NCI-H1694 treated with DMSO at 0.1 percent for 48 hours (cell line): ENCODE measurements at regions not wholly inside any gene's neighbourhood (a gene's known extent, or its start where the extent isn't known, plus 50 kb on each side); places are given as distances from the start of the nearest gene placed in this dataset.

Experiments used
- DNase-seq: peaks from one replicate; lab custom pipeline; 2025; lab: John Stamatoyannopoulos, UW

GRCh38 chr12:127886827-127887226 is 380.1 kb upstream of the TMEM132C start:
- DNase-seq: no peak

- DNase-seq: no peak
These were observed 377.8 kb upstream of the TMEM132C start for GRCh38 chr12:127888943-127889719.

GRCh38 chr12:127893895-127894609 is 372.9 kb upstream of the TMEM132C start:
- no peak for DNase-seq

DNA sequence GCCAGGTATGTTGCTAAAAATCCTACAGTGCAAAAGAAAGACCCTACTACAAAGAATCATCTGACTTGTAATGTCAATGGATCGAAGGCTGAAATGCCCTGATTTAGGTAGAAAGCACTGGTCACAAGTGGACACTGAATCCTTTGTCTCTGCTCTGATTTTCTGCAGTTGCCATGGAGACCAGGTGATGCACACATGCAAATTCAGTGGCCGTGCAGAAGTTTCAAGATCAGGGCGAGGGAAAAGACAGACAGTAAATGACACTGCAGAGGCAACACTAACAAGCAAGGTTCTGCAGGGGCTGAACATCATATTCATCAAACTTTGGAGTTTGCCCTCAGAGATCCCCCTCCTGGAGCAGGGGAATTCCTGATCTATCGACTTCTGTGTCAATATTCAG is 370.3 kb upstream of the TMEM132C start:
- DNase-seq: no peak

DNA sequence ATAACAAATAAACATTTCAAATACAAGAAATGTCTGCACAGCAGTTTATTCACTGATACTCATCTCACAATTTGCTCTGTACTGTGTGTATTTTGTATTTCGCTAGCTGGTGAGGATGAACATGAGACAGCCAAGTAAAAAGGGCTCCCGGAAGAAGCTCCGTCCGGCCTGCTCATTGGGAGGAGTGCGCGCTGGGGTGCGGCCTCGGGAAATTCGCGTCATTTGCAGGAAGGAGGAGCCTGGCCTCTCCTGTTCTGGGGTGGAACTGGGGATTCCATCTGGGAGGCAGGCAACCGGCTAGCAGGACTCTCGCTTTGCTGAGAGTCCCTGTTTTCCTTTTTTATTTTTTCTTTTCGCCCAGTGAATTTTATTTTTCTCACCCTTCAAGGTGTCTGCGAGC is 368.4 kb upstream of the TMEM132C start:
- no peak for DNase-seq

DNA sequence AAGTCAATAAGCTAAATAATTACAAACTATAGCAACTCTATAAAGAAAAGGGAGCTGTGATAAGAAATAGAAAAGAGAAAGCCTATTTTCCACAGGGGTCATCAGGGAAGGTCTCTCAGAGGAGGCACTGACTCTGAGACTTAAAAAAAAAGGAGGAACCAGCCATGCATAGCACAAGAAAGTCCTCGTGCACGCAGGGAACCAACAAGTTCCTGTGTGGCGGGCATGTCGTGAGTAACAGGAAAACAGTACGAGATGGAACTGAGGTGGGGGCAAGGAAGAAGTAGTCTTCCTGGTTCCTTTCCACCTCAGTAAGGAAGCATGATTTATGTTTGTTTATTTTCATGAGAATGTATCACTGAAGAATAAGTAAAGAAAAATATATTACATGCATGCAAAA is 367.0 kb upstream of the TMEM132C start:
- no peak for DNase-seq

GRCh38 chr12:127900386-127900785 is 366.6 kb upstream of the TMEM132C start:
- no peak for DNase-seq

DNA sequence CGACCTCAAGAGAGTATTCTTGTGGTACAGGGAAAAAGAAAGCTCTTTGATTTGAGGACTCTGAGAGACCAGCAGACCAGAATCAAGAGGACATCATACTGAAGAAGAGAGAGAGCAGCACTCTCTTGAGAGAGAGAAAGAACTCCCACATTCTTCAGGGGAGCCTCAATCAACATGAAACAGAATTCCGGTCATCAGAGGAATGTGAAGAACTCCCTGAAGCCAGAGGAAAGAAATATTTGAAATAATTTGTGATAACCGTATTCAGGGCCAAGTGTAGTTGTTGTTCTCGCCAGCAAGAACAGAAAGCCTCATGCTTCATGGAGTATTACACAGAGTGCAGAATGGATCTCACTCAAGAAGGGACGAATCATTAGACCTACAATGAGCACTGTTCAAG is 363.8 kb upstream of the TMEM132C start:
- no peak for DNase-seq

- DNase-seq: no peak
These were observed 357.9 kb upstream of the TMEM132C start for GRCh38 chr12:127909041-127909440.

- no peak for DNase-seq
These were observed 355.7 kb upstream of the TMEM132C start for GRCh38 chr12:127911291-127911690.

- no peak for DNase-seq
These were observed 354.8 kb upstream of the TMEM132C start for GRCh38 chr12:127912035-127912665.

- no peak for DNase-seq
These were observed 343.5 kb upstream of the TMEM132C start for GRCh38 chr12:127923501-127923900.

DNA sequence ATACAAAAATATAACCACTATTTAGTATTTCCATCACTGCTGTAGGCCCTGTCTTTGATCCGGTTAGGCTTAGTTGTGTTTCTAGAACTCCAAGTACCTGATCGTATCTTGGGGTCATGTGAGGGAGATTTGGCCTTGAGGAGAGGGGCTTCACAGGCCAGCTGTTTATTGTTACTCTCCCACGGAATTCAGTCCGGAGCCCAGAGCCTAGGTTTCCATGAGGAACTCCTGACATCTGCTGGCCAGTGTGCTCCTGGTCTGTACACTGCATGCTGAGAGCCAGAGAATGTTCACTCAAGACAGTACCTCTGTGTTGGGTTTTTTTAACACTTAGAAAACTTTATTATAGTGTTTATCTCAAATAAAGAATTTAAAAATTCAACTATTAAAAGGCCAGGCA is 341.0 kb upstream of the TMEM132C start:
- no peak for DNase-seq

GRCh38 chr12:127928178-127928577 is 338.8 kb upstream of the TMEM132C start:
- no peak for DNase-seq

- DNase-seq: no peak
These were observed 338.1 kb upstream of the TMEM132C start for GRCh38 chr12:127928615-127929571.

- DNase-seq: no peak
These were observed 336.8 kb upstream of the TMEM132C start for GRCh38 chr12:127930122-127930521.

- no peak for DNase-seq
These were observed 332.6 kb upstream of the TMEM132C start for GRCh38 chr12:127934409-127934808.

- DNase-seq: no peak
These were observed 330.5 kb upstream of the TMEM132C start for GRCh38 chr12:127936463-127936862.

DNA sequence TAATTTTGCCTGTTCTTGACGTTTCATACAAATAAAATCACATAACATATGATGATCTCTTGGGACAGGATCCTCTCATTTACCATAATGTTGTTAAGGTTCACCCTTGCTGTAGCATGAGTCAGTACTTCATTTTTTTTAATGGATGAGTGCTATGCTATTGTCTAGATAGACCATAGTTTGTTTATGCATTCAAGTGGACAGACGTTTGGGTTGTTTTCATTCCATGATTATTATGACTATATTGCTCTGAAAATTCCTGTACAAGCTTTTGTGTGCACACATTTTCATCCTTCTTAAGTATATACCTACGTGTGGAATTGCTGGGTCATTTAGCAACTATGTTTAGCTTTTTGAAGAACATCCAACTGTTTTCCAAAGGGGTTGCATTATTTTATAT is 325.6 kb upstream of the TMEM132C start:
- no peak for DNase-seq

DNA sequence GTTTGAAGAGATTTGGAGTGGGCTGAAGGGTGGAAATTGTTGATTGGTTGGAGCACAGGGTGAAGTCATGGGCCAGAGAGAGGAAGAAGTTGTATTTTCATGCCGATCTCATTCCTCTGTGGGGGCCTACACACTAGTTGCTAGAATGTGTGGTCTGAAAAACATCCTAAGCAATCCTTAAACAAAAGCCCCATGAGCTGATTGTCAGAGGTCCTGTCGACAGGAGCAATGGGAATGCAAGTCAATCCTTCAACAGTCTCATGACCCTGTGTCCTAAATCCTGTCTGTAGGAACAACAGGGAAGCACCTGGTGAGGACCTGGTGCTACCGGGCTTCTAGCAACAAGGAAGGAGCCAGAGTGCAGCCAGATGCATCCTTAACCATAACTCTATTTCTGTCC is 324.0 kb upstream of the TMEM132C start:
- DNase-seq: no peak

- no peak for DNase-seq
These were observed 323.3 kb upstream of the TMEM132C start for GRCh38 chr12:127943481-127944210.
